Limb (tissue), 2 donors: ENCODE measurements at regions not wholly inside any gene's neighbourhood (a gene's known extent, or its start where the extent isn't known, plus 50 kb on each side); places are given as distances from the start of the nearest gene placed in this dataset.

ENCODE experiments used
- DNase-seq, 2 donors: peaks; one replicate each; pipeline ENCODE4 v3.0.0-alpha.2; 2016; ENCODE audit errors: extremely low spot score in 2 of 2

- no peak for DNase-seq
Observed at GRCh38 chr15:96992817-96993216, 662.3 kb downstream of the NR2F2 start.

GRCh38 chr15:96997538-96997937 is 667.0 kb downstream of the NR2F2 start:
- no peak for DNase-seq

- no peak for DNase-seq
Observed at GRCh38 chr15:97009031-97009431, 678.5 kb downstream of the NR2F2 start.

GRCh38 chr15:97012986-97013385 is 682.5 kb downstream of the NR2F2 start:
- no peak for DNase-seq

- no peak for DNase-seq
Observed at GRCh38 chr15:97013491-97013890, 683.0 kb downstream of the NR2F2 start.

- no peak for DNase-seq
Observed at GRCh38 chr15:97014001-97014400, 683.5 kb downstream of the NR2F2 start.

GRCh38 chr15:97023488-97023844 is 693.0 kb downstream of the NR2F2 start:
- no peak for DNase-seq

GRCh38 chr15:97026781-97027180 is 696.3 kb downstream of the NR2F2 start:
- no peak for DNase-seq

- no peak for DNase-seq
Observed at GRCh38 chr15:97027772-97028171, 697.3 kb downstream of the NR2F2 start.

- no peak for DNase-seq
Observed at GRCh38 chr15:97030251-97030650, 699.8 kb downstream of the NR2F2 start.

GRCh38 chr15:97036301-97036700 is 705.8 kb downstream of the NR2F2 start:
- no peak for DNase-seq

GRCh38 chr15:97037080-97037479 is 706.6 kb downstream of the NR2F2 start:
- no peak for DNase-seq

- DNase-seq, result no peak
Observed at GRCh38 chr15:97045666-97046421, 715.3 kb downstream of the NR2F2 start.

GRCh38 chr15:97052513-97052912 is 722.0 kb downstream of the NR2F2 start:
- no peak for DNase-seq

GRCh38 chr15:97053635-97054034 is 723.1 kb downstream of the NR2F2 start:
- DNase-seq, result no peak

- no peak for DNase-seq
Observed at GRCh38 chr15:97057503-97057902, 727.0 kb downstream of the NR2F2 start.

GRCh38 chr15:97059281-97059680 is 728.8 kb downstream of the NR2F2 start:
- no peak for DNase-seq

GRCh38 chr15:97061392-97061791 is 730.9 kb downstream of the NR2F2 start:
- DNase-seq, result no peak

GRCh38 chr15:97071668-97072067 is 741.2 kb downstream of the NR2F2 start:
- DNase-seq, result no peak

- DNase-seq, result no peak
Observed at GRCh38 chr15:97072545-97072944, 742.0 kb downstream of the NR2F2 start.

- no peak for DNase-seq
Observed at GRCh38 chr15:97076011-97076410, 745.5 kb downstream of the NR2F2 start.

GRCh38 chr15:97077975-97078374 is 747.5 kb downstream of the NR2F2 start:
- no peak for DNase-seq

- DNase-seq, result peak in 1 of 2 donors; percentile 48
Observed at GRCh38 chr15:97078591-97078990, 748.1 kb downstream of the NR2F2 start.
